Suppressor macrophage (primary cell): ENCODE measurements at regions not wholly inside any gene's neighbourhood (a gene's known extent, or its start where the extent isn't known, plus 50 kb on each side); places are given as distances from the start of the nearest gene placed in this dataset.
A peak's percentile ranks its signal among the peaks of the same experiment; 100 is the strongest.

Experiments used
- DNase-seq, 4 experiments: peaks; one replicate each; pipeline ENCODE4 v3.0.0-alpha.2; 2020 to 2022

DNA sequence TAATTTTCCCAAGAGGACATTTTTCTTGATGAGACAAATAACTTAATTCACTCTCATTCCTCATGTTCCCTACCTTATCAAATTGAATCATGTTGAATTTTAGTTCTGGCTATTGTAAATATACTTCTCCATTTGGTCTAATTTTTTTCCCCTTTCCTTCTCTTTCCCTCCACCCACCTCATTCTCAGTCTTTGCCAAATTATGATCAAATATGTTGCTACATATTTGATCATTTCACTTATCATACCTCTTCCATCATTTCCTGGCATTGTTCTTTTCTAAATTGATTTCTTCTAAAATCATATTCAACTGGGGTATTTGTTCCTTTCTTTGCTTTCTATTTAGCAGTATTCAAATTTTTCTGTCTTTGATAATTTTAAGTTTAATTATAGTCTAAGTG is 52.3 kb downstream of the HDGFL1 start:
- no peak for DNase-seq

DNA sequence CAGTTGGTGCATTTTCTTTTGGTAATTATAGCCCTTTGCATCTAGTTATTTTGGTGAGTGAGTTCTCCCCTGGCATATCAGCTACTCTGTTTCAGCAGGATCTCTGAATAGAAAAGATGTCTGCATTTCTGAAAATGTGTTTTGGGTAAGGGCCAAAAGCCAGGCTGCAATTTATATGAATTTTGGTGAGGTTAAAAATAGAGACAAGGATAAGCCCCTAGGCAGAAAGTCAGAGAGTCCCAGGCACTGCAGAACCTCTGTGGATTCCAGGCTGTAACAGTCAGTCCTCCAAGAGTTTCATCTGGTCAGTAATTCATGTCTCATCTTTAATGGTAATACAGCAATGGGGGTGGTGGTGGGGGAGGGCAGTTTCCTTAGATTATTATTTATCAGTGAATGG is 53.0 kb downstream of the HDGFL1 start:
- DNase-seq = no peak

DNA sequence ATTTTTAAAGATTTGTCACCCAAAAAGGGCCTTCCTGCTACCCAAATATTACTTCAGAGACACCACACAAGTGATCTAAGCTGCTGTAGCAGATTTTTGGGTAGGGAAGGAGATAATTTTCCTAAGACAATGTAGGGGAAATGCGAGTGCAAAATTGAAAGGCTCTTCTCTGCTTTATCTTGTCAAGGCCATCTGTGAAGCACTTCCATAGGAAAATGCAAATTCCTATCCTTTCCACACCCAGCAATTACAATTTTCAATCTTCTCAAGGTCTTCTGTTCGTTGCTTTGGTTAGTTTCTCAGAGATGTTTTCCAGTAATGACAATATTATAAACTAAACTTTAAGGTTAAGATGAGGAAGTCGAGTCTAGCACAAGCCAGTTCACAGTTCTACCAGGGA is 53.4 kb downstream of the HDGFL1 start:
- no peak for DNase-seq

DNA sequence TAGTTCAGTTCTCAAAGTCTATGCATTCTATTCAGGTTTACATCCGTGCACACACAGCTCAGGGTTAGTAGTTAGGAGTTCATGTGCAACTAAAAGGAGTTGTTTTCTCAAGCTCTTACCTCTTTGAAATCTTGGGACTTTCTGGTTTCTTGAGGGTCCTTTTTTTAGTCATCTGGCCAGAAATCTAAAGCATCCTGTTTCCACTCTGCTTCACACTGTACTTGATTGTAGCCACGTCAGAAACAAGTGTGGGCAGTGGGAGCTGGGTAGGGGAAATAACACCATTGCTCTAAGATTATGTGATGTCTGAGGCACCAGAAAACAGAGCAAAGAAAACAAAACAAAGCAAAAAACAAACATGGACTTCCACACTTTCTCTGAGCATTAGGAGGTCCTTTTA is 58.3 kb downstream of the HDGFL1 start:
- no peak for DNase-seq

DNA sequence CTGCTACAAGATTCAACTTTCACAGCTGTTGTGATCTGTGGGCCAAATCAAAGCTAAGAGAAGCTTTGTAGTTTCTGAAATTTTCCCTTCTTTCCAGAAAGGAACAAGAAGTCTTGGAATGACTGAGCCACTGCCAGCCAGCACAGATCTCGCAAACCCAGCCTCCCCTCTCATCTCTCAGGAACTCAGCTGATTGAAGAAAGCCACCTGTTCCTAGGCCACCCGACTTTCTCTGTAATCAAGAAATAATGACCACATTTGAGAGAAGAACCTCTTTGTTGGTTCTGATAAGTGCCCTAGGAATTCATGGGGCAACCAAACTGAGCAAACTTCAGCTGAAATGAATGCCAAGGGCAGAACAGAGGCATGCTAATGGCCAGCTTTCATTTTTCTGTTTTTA is 61.7 kb downstream of the HDGFL1 start:
- no peak for DNase-seq

DNA sequence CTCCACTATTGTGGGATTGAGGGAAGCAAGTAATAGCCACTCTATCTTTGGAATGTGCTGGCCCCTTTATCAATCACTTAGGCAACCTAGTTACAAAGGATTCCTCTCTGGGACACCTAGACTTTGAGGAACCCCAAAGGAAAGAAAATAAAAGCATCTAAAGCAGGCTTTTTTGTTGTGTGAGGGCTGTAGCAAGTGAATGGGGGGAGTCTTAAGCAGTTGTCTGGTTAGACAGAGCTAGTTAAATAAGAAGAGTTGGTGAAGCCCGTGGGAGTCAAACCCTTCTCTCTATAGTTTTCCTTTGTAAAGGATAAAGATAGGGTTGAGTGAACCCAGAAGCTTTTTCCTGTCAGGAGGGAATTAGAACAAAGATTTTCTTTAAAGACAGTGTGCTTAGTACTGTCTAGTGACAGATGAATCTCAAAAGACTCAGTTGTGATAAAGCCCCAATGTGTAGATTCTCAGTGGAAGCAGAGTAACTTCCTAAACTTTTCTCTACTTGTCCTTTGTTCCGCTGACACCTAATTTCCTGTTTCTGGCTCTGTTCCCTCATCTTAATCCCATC is 63.3 kb downstream of the HDGFL1 start:
- DNase-seq = no peak

DNA sequence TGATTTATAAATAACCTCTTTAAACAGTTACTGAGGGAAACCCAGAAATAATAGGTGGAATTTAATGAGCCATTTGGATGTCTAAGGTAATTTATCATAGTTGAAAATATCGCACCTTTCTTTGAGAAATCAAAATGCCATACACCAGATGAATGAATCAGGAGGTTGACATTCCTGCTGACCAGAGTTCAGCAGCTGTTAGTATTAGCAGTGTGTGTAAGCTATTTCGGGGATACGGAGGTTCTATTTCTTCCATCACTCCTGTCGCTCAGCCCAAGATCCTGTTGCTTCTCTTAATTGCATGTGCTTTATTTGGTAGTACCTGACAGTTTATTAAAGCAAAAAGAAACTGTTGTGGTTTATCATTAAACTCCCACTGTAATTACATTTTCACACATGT is 67.1 kb downstream of the HDGFL1 start:
- DNase-seq = no peak

DNA sequence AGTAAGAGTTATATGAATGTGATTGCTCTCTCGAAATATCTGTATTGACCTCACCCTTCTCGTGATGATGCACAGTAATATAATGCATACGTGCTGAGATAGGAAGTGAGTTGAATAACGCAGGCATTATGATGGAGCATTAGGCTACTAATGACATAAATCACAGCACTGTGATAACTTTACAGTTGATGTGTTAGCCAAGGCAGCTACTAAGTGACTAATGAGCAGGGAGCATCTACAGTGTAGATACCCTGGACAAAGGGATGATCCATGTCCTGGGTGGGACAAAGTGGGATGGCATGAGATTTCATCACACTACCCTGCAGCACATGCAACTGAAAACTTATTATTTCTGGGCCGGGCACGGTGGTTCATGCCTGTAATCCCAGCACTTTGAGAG is 68.4 kb downstream of the HDGFL1 start:
- no peak for DNase-seq

DNA sequence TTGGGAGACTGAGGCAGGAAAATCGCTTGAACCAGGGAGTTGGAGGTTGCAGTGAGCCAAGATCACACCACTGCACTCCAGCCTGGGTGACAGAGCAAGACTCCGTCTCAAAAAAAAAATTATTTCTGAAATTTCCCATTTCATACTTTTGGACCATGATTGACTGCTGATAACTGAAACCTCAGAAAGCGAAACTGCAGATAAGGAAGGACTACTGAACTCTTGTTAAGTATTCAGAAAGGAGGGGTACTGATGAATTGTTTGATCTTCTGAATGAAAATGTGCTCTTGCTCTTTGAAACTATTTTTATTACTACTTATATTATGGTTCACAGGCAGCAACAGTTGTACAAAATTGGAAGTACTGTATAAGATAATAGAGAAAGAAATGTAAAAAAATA is 69.0 kb downstream of the HDGFL1 start:
- DNase-seq = no peak

DNA sequence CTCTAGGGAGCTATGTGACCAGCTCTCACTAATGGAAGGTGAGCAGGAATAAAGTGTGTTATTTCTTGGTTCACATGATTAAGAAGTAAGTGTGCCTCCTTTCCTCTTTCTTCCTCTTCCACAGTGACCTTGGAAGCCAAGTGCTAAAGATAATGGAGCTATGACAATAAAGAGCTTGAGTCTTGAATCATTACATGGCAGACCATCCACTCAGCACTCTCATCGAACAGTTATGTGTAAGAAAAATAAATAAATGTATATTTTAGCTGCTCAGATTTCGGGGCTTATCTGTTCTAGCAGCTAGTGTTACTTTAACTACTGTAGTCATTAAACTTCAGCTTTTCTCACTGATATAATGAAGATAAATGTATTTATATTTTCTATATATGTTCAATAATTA is 72.9 kb downstream of the HDGFL1 start:
- DNase-seq = no peak

DNA sequence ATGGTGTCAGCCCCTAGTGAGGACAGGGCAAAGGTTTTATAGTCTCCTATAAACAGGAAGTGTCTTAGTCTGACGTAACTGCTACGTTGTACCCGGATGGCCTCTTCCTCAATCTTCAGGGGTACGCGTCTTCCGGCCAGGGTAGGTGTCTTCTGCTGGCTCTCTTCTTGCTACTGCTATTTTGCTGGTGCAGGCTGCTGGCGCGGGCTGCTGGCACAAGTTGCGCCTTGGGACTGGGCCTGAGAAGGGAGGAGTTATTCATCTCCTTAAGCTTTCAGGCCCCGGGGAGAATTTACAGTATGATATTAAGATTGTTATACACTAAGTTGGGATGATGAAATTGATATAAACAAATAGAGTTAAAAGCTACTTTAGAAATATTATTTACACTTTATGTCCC is 74.4 kb downstream of the HDGFL1 start:
- no peak for DNase-seq

DNA sequence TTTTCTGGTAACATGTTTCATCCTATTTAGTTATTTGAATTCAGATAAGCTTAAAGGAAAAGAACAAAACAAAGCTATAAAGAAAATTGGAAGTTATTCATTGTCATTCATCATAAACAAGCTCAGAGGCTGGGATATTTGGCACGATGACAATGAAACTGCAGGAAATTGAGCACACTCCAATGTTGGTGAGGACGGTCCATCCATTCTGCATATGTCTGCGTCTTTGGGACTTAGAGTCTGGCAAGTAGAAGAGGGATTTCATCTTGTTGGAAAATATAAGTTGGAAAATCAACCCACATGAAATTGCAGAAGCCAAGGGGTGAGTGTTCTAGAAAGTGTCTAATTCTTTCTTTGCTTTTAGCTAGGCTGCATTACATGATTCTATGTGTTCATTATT is 78.4 kb downstream of the HDGFL1 start:
- DNase-seq = no peak

DNA sequence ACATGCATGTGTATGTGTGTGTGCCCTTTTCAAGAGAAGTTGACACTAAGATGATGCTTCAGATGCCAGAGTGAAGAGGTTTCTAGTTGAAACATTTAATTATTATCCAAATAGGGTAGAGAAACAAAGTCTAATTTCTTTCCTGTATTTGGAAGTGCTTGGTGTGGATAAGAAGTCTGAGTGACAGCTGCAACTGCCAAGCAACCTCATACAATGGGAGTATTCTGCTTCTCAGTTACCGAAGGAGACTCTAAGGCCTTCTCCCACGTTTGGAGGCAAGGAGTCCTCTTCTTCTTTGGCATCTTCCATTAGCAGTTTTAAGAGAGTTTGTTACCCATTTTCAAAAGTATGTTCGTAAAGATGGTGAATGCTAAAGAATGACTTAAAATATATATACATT is 82.4 kb downstream of the HDGFL1 start:
- DNase-seq = no peak

DNA sequence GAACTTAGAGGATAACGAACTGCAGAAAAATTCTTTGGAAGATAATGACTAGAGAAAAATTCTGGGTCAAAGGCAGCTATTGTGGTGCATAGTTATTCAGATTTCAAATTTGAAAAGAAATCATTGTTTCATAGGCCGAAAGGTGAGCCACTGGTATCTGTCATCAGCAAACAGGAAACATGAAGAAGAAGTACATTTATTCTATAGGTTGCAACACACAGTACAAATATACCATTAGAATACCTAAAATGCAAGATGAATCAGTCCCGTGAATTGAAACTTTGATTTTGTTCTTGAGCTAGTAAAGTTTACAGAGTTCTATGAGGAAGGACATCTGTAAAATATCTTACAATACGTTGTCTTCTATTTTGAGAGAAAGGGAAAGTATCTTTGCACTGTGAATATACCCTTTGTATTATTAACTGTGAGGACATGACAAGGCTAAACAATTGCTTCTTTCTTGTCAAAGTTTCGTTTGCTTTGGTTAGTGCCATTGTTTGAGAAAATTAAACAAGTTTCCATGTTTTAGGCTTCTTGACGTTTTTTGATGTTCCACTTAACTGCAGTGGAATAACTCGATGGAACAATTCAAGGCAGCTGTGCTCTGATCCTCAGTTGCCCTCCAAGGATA is 84.7 kb downstream of the HDGFL1 start:
- DNase-seq = no peak

DNA sequence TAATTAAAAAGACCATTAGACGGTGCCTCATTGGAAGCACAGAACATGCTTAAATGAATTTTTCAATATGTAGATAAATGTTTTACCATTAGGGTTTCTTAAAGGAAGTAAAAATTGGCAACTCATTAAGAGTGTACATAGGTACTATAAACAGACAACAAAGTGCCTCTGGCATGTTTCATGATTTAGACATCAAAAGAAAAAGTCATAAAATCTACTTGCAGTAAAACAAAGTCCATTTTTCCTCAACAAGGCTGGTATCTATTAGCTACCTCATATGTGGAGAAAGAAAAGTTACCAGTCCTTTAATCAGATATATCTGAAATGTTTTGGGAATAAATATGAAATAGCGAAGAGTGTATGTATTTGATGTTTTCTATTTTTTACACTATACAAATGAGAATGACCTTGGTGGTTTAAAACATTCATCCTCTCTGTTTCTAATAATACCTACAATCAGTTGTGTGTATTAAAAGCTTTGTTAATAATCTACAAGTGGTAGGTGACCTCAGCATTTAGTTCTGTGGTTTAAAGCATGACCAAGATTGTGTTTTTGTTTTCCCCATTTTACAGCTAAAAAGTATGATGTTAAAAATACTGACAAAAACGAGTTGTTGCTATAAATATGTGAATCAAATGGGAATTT is 87.5 kb downstream of the HDGFL1 start:
- DNase-seq = no peak

DNA sequence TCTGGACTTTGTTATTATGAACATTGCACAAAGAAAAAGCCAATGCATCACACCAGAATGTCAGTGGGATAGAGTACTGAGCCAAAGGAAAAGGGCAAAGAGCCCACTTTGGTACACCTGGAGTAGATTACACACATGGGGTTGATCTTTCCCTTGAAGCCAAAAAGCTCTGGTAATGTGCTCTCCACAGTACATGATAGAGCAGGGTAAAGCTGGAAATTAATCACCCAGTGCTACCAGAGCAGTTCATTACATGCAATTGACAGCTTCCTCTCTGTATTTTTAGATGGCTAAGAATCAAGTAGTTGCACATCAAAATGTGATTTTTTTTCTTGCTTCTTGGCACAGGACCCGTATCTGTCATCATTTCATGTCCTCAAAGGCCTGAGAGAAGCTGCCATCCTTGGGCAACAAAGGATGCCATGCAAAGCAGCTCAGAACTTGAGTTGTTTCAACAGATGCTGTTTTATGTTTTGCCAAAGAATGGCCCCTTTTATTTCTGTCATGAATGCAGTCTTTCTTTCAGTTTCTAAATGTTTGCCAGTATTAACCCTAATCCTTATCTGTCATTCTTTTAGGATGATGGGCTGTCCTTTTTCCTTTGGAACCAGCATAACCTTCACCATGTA is 88.1 kb downstream of the HDGFL1 start:
- DNase-seq = no peak

DNA sequence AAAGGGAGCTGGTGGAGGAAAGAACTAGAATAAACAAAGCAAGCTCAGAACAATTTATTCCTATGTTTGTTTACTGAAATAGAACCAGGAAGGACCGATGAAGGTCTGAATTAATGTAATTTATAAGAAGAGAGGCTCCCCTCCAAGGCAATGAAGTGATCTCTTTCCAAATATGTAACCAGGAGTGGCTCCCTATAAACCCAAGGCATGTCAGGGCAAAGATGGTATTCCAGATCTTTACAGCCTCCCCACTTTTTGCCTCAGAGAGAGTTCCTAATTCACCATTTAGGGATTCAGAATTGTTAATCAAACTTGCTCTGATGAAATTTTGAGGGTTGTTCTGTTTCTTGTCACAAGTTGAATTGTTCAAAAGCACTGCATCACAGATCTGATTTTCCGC is 88.8 kb downstream of the HDGFL1 start:
- DNase-seq = no peak

DNA sequence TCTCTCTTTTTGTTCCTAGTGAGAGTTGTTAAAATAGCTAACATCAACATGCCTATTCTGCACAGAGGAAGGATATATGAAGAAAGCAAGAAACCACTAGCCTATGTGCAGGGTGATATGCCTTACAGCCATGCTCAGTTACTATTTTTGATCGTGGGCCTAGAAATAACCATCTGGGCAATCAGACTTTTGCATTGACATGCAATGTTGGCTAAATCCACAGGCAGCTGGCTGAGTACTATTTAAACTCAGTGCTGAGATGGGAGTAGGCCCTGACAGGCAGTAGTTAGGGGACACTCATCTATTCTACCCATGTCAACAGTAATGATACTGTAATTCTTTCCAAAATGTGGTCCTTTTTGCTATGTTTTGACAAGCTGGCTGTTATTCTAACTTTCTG is 89.6 kb downstream of the HDGFL1 start:
- DNase-seq = no peak

DNA sequence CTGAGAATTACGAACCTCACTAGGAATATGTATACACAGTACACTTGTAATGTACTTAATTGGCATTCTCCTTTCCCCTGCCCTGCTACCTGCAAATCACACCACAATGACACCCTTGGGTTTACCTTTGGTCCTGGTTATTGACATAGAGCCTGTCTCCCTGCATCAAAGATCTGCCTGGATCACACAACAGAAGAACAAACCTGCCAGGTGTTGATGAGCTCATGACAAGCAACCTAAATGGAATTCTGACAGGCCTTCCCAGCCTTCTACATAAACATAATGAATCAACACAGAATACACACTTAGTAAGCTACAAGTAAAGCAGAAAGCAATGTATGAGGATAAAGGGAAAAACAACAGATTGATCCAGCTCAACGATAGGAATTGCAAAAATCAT is 95.6 kb downstream of the HDGFL1 start:
- no peak for DNase-seq

DNA sequence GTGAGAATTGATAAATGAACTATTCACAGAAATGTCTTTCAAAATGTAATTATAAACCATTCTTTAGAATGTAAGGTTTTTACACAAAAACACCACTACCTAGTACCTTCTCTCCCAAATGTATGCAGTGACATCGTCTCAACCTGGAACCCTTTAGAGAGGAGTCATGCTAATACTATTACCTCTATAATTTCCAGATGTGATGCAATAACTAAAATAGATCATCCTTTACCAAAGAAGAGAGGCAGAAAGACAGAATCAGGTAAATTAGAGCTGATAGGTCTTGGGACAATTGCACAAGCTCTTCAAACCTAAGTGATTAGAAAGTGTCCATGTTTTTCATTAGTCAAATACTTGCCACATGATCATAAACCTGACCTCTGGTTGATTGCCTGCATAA is 96.7 kb downstream of the HDGFL1 start:
- DNase-seq = no peak

DNA sequence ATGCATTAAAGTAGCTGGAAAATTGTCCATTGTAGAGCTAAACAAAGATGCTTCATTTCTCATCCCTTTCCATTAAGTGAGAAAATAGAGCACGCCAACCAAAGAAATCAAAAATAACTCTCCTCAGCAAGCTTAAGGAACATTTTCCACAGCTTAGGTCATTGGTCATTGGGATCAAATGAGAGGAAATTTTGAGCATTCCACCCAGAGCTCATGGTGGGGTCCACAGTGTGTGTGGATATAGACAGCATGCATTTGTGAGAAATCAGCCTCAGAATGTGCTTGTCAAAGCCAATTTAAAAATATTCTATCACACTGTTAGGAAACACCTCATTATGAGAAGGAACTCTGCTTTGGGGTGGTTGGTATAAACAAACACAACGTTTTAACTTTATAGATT is 97.2 kb downstream of the HDGFL1 start:
- no peak for DNase-seq

DNA sequence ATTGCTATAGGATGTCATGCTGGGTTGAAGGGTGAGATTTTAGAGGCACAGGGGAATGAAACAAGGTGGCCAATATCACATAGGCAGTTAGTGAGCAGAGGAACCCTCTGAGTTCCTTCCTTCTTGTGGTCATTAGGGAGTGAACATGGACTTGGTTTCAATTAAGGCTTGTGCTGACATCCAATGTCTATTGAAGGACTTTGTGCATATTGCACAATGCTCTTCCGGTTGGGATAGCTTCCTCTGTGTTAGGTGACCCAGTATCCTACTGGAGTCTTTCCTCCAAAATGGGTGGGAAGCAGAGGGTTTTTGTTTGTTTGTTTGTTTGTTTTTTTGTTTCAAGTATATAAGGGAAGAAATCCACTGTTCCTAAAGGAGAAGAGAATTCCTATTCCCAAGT is 98.5 kb downstream of the HDGFL1 start:
- peak in 1 of 4 experiments; percentile 1 for DNase-seq

DNA sequence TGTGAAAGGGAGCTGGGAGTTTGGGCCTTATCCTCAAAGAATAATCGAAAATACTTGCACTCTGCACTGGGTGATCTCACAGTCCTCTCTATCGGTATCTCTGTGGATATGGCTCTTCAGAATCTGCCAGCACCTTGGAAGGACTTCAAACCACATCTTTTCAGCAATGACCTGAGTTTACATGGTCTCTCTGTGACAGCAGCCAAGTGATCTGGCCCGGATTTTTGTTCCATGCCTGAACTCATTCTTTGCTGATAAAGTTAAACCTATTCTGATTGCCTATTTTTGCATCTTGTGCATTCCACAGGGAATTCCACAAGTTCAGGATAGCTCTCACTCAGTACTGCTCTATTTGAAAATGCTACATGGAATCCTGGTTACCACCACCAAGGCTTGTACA is 98.9 kb downstream of the HDGFL1 start:
- no peak for DNase-seq

DNA sequence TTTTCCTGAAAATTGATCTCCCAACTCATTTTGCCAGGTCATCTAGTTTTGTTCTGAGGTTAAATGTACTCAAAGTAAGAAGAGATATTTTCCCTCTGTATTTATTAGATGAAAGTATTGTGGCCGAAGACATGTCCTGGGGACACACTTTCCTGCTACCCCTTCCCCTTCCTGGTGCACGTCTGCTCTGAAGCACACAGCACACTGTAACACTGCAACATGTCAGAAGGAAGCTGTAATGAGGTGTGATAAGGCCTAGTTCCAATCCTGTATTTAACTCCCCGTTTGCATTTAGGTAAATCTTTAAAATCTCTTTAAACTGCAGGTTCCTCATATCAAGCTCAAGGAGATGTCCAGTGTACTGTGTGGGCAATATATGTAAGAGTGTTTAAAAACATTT is 99.4 kb downstream of the HDGFL1 start:
- DNase-seq = no peak
